Ectodermal cell (in vitro differentiated cells): ENCODE measurements at regions not wholly inside any gene's neighbourhood (a gene's known extent, or its start where the extent isn't known, plus 50 kb on each side); places are given as distances from the start of the nearest gene placed in this dataset.

Experiments
- H3K27ac ChIP-seq: 2 replicates; pipeline ENCODE4 v1.7.0; 2013; ENCODE audit warnings: mild to moderate bottlenecking, low read depth, low read length; ENCODE audit not compliant: insufficient read depth, poor library complexity, severe bottlenecking
- H3K27me3 ChIP-seq: 2 replicates; pipeline ENCODE4 v1.7.0; 2013; ENCODE audit warnings: mild to moderate bottlenecking, low read length; ENCODE audit not compliant: insufficient read depth, control insufficient read depth, poor library complexity, severe bottlenecking
- H3K36me3 ChIP-seq: one replicate; pipeline ENCODE4 v1.7.0; 2013; ENCODE audit warnings: low read length; ENCODE audit not compliant: control insufficient read depth, insufficient read depth
- H3K4me1 ChIP-seq: one replicate; pipeline ENCODE4 v1.7.0; 2013; ENCODE audit warnings: low read length; ENCODE audit not compliant: control insufficient read depth, insufficient read depth
- H3K4me3 ChIP-seq: 2 replicates; pipeline ENCODE4 v1.7.0; 2013; ENCODE audit warnings: low read depth, low read length, control low read depth; ENCODE audit not compliant: insufficient read depth
- H3K9me3 ChIP-seq: 2 replicates; pipeline ENCODE4 v1.7.0; 2013; ENCODE audit warnings: mild to moderate bottlenecking, low read length, moderate library complexity; ENCODE audit not compliant: control insufficient read depth
- WGBS, 2 experiments: methylation state at CpG; one replicate each; pipeline ENCODE4 v1.1.7; 2013; ENCODE audit warnings: missing lambda C conversion rate in 2 of 2; 5-methylcytosine and 5-hydroxymethylcytosine counted together

GRCh38 chr12:77189458-77189857 is 124.1 kb upstream of the E2F7 start:
- H3K36me3 ChIP-seq = no peaks in the 10 kb centered on the region
- no peaks in the 10 kb centered on the region for H3K27me3 ChIP-seq
- H3K4me1 ChIP-seq = no peaks in the 10 kb centered on the region
- no peaks in the 10 kb centered on the region for H3K9me3 ChIP-seq
- WGBS, 2 experiments = 91 to 94% methylated on average over 3 to 4 of the region's 5 CpGs
- H3K27ac ChIP-seq = no peak overlapping the region
- H3K4me3 ChIP-seq = no peak overlapping the region

- WGBS, 2 experiments = 88 to 100% methylated on average over 1 of the region's 1 CpG
- H3K36me3 ChIP-seq = no peaks in the 10 kb centered on the region
- H3K9me3 ChIP-seq = no peaks in the 10 kb centered on the region
- no peak overlapping the region for H3K27ac ChIP-seq
- no peaks in the 10 kb centered on the region for H3K4me1 ChIP-seq
- no peak overlapping the region for H3K4me3 ChIP-seq
- H3K27me3 ChIP-seq = no peaks in the 10 kb centered on the region
Measured at GRCh38 chr12:77179515-77179914, 114.1 kb upstream of the E2F7 start.

- Histone ChIP-seq H3K27ac (no peak overlapping the region), H3K36me3 (no peaks in the 10 kb centered on the region), H3K4me1 (peaks cover 11% of the 10 kb centered on the region), H3K27me3 (no peaks in the 10 kb centered on the region), H3K9me3 (no peaks in the 10 kb centered on the region), H3K4me3 (no peak overlapping the region)
- WGBS, 2 experiments = 94 to 100% methylated on average over 2 of the region's 2 CpGs
Measured at GRCh38 chr12:77167801-77168200, 102.4 kb upstream of the E2F7 start.

- WGBS, 2 experiments = 95 to 100% methylated on average over 2 of the region's 2 CpGs
- no peak overlapping the region for H3K27ac ChIP-seq
- H3K9me3 ChIP-seq = no peaks in the 10 kb centered on the region
- H3K27me3 ChIP-seq = no peaks in the 10 kb centered on the region
- no peak overlapping the region for H3K4me3 ChIP-seq
- H3K36me3 ChIP-seq = no peaks in the 10 kb centered on the region
- peaks cover 12% of the 10 kb centered on the region for H3K4me1 ChIP-seq
Measured at GRCh38 chr12:77166696-77167095, 101.3 kb upstream of the E2F7 start.

GRCh38 chr12:77163074-77164038 is 98.0 kb upstream of the E2F7 start:
- H3K4me1 ChIP-seq = peaks cover 21% of the 10 kb centered on the region
- H3K4me3 ChIP-seq = no peak overlapping the region
- H3K36me3 ChIP-seq = no peaks in the 10 kb centered on the region
- H3K9me3 ChIP-seq = no peaks in the 10 kb centered on the region
- 83% methylated on average over 2 of the region's 3 CpGs; no CpG with 5 or more reads in 1 of the 2 experiments for WGBS, 2 experiments
- H3K27me3 ChIP-seq = no peaks in the 10 kb centered on the region
- H3K27ac ChIP-seq = no peak overlapping the region

- Histone ChIP-seq H3K27me3 (no peaks in the 10 kb centered on the region), H3K4me1 (peaks cover 21% of the 10 kb centered on the region), H3K4me3 (no peak overlapping the region), H3K9me3 (no peaks in the 10 kb centered on the region), H3K27ac (no peak overlapping the region), H3K36me3 (no peaks in the 10 kb centered on the region)
- WGBS, 2 experiments = 3 to 8% methylated on average over 2 of the region's 2 CpGs
Measured at GRCh38 chr12:77161944-77162343, 96.6 kb upstream of the E2F7 start.

- Histone ChIP-seq H3K4me3 (no peak overlapping the region), H3K4me1 (peaks cover 21% of the 10 kb centered on the region), H3K36me3 (no peaks in the 10 kb centered on the region), H3K9me3 (no peaks in the 10 kb centered on the region), H3K27me3 (no peaks in the 10 kb centered on the region), H3K27ac (no peak overlapping the region)
Measured at GRCh38 chr12:77160931-77161330, 95.6 kb upstream of the E2F7 start.

GRCh38 chr12:77153706-77154105 is 88.3 kb upstream of the E2F7 start:
- Histone ChIP-seq H3K9me3 (no peaks in the 10 kb centered on the region), H3K27me3 (no peaks in the 10 kb centered on the region), H3K36me3 (no peaks in the 10 kb centered on the region), H3K4me1 (peaks cover 4% of the 10 kb centered on the region), H3K4me3 (no peak overlapping the region), H3K27ac (no peak overlapping the region)
- WGBS, 2 experiments = 92 to 97% methylated on average over 3 of the region's 3 CpGs

- WGBS, 2 experiments = 10 to 14% methylated on average over 2 of the region's 2 CpGs
- no peaks in the 10 kb centered on the region for H3K9me3 ChIP-seq
- H3K27me3 ChIP-seq = no peaks in the 10 kb centered on the region
- no peak overlapping the region for H3K27ac ChIP-seq
- no peak overlapping the region for H3K4me3 ChIP-seq
- H3K4me1 ChIP-seq = peaks cover 4% of the 10 kb centered on the region
- H3K36me3 ChIP-seq = no peaks in the 10 kb centered on the region
Measured at GRCh38 chr12:77152623-77153193, 87.3 kb upstream of the E2F7 start.

- Histone ChIP-seq H3K9me3 (no peaks in the 10 kb centered on the region), H3K27ac (no peak overlapping the region), H3K27me3 (no peaks in the 10 kb centered on the region), H3K4me1 (peaks cover 4% of the 10 kb centered on the region), H3K4me3 (no peak overlapping the region), H3K36me3 (no peaks in the 10 kb centered on the region)
- WGBS, 2 experiments = 67 to 69% methylated on average over 4 of the region's 4 CpGs
Measured at GRCh38 chr12:77151030-77151429, 85.7 kb upstream of the E2F7 start.
